GM12878 (cell line): ENCODE measurements at regions not wholly inside any gene's neighbourhood (a gene's known extent, or its start where the extent isn't known, plus 50 kb on each side); places are given as distances from the start of the nearest gene placed in this dataset.

Source experiments
- ATAC-seq: fragments of 200-7000 bp; cut with Tn5 transposase; 3 replicates; pipeline ENCODE4 v1.9.1; 2020; ENCODE audit warnings: mild to moderate bottlenecking, moderate library complexity
- BruUV-seq: library from RNA; stranded (reverse); fragments of 400-500 nt; replicated peaks from 2 replicates; lab custom pipeline; 2021; lab: Mats Ljungman, UMichigan
- CTCF ChIA-PET: fragments of 300-600 bp; sonication (Branson Sonifier 250); formaldehyde crosslinking; extraction: SDS; loops from one replicate; lab custom pipeline; 2021; ENCODE audit warnings: inconsistent platforms; lab: Yijun Ruan, JAX
- POLR2A ChIA-PET: fragments of 350-600 bp; formaldehyde crosslinking; extraction: SDS; loops from one replicate; lab custom pipeline; 2021; ENCODE audit warnings: inconsistent platforms; lab: Charles Lee
- RAD21 ChIA-PET: fragments of 300-600 bp; sonication (Branson Sonifier 250); formaldehyde crosslinking; loops from one replicate; lab custom pipeline; 2023; ENCODE audit warnings: antibody characterized with exemption; ENCODE audit not compliant: unreplicated experiment; lab: Charles Lee
- SMC1A ChIA-PET: fragments of 300-600 bp; sonication (Branson Sonifier 250); formaldehyde crosslinking; loops from one replicate; lab custom pipeline; 2023; ENCODE audit not compliant: unreplicated experiment, uncharacterized antibody; lab: Charles Lee
- DNase-seq: peaks from one replicate; pipeline ENCODE4 v3.0.0-alpha.2; 2011; ENCODE audit warnings: low read depth, low spot score
- FAIRE-seq: peaks from 3 replicates; lab custom pipeline; 2011; peaks lifted over from hg19 to GRCh38; lab: Jason Lieb, UNC
- H2AFZ ChIP-seq: 2 replicates; pipeline ENCODE4 v1.6.0; 2011; ENCODE audit warnings: low read depth, low read length, control low read depth; ENCODE audit not compliant: control insufficient read depth
- H3K27ac ChIP-seq: 2 replicates; pipeline ENCODE4 v1.5.1; 2011; ENCODE audit warnings: control low read depth; ENCODE audit not compliant: control insufficient read depth, insufficient read depth
- H3K27me3 ChIP-seq, 2 experiments: replicated peaks in 1 of 2; 2 replicates each; pipeline versions ENCODE4 v1.6.0 to v1.6.1; 2011; ENCODE audit warnings: low read length in 1 of 2; ENCODE audit not compliant: control insufficient read depth in 2 of 2, insufficient read depth in 2 of 2
- H3K36me3 ChIP-seq, 2 experiments: 2 replicates each; pipeline ENCODE4 v1.5.1; 2011; ENCODE audit warnings: low read length in 1 of 2; ENCODE audit not compliant: control insufficient read depth in 2 of 2, insufficient read depth in 2 of 2
- H3K4me1 ChIP-seq: 2 replicates; pipeline ENCODE4 v1.6.1; 2011; ENCODE audit warnings: mild to moderate bottlenecking, low read length, moderate library complexity, mixed read lengths; ENCODE audit not compliant: control insufficient read depth, insufficient read depth
- H3K4me2 ChIP-seq: 2 replicates; pipeline ENCODE4 v1.6.0; 2011; ENCODE audit warnings: control low read depth; ENCODE audit not compliant: control insufficient read depth, insufficient read depth
- H3K4me3 ChIP-seq: fragments of 200-600 bp; sonication (generic); 2 replicates; pipeline ENCODE4 v1.5.1; 2016
- H3K79me2 ChIP-seq: 2 replicates; pipeline ENCODE4 v1.6.0; 2011; ENCODE audit warnings: low read length; ENCODE audit not compliant: control insufficient read depth, insufficient read depth
- H3K9ac ChIP-seq: 2 replicates; pipeline ENCODE4 v1.8.0; 2011; ENCODE audit warnings: low read length, control low read depth, mixed read lengths; ENCODE audit not compliant: control insufficient read depth, insufficient read depth
- H3K9me3 ChIP-seq: replicated peaks from 3 replicates; pipeline ENCODE4 v1.5.1; 2011; ENCODE audit warnings: mild to moderate bottlenecking, low read length; ENCODE audit not compliant: control insufficient read depth, insufficient read depth
- H4K20me1 ChIP-seq: 2 replicates; pipeline ENCODE4 v1.6.0; 2011; ENCODE audit not compliant: control insufficient read depth, insufficient read depth
- CBX3 ChIP-seq: fragments of 200-600 bp; sonication (generic); IDR thresholded peaks from 2 replicates; pipeline ENCODE4 v1.6.1; 2016; ENCODE audit warnings: low read depth, borderline replicate concordance
- CREM ChIP-seq: IDR thresholded peaks from 2 replicates; pipeline ENCODE4 v1.6.1; 2014; ENCODE audit warnings: antibody characterized with exemption, low read depth
- E2F4 ChIP-seq: IDR thresholded peaks from 2 replicates; pipeline ENCODE4 v1.6.1; 2012; ENCODE audit warnings: low read depth, low read length, improper control_type of control experiment
- EP300 ChIP-seq, 2 experiments: fragments of 150-350 bp in 1 of 2; IDR thresholded peaks; 2 replicates each; pipeline ENCODE4 v1.6.1; 2011 to 2012; ENCODE audit warnings: low read depth in 2 of 2, low read length in 2 of 2, borderline replicate concordance in 1 of 2, improper control_type of control experiment in 1 of 2, inconsistent platforms in 1 of 2; ENCODE audit not compliant: control insufficient read depth in 1 of 2
- ESRRA ChIP-seq: IDR thresholded peaks from 2 replicates; pipeline ENCODE4 v1.6.1; 2012; ENCODE audit warnings: mild to moderate bottlenecking, low read length, improper control_type of control experiment
- FOXM1 ChIP-seq: IDR thresholded peaks from 2 replicates; pipeline ENCODE4 v1.6.1; 2012; ENCODE audit warnings: low read depth, mild to moderate bottlenecking, inconsistent platforms, low read length, moderate library complexity
- JUNB ChIP-seq: IDR thresholded peaks from 2 replicates; pipeline ENCODE4 v1.6.1; 2016; ENCODE audit warnings: antibody characterized with exemption, mild to moderate bottlenecking
- JUND ChIP-seq: IDR thresholded peaks from 2 replicates; pipeline ENCODE4 v1.6.1; 2012; ENCODE audit warnings: low read depth, mild to moderate bottlenecking, low read length, improper control_type of control experiment, moderate library complexity
- NFIC ChIP-seq: IDR thresholded peaks from 2 replicates; pipeline ENCODE4 v1.6.1; 2012; ENCODE audit warnings: low read depth, mild to moderate bottlenecking, inconsistent platforms, low read length, moderate library complexity
- POU2F2 ChIP-seq: IDR thresholded peaks from 3 replicates; pipeline ENCODE4 v1.6.1; 2011; ENCODE audit warnings: low read depth, mild to moderate bottlenecking, low read length, borderline replicate concordance
- RB1 ChIP-seq: fragments of 450-650 bp; formaldehyde crosslinking; IDR thresholded peaks from 2 replicates; pipeline ENCODE4 v1.6.1; 2017; ENCODE audit warnings: mild to moderate bottlenecking, borderline replicate concordance
- RFX5 ChIP-seq: IDR thresholded peaks from 2 replicates; pipeline ENCODE4 v1.6.1; 2011; ENCODE audit warnings: low read depth, low read length, improper control_type of control experiment
- SIN3A ChIP-seq: IDR thresholded peaks from 2 replicates; pipeline ENCODE4 v1.6.1; 2012; ENCODE audit warnings: low read depth, low read length, improper control_type of control experiment
- SIX5 ChIP-seq: IDR thresholded peaks from 2 replicates; pipeline ENCODE4 v1.6.1; 2011; ENCODE audit warnings: mild to moderate bottlenecking, low read depth, low read length, moderate library complexity; ENCODE audit not compliant: severe bottlenecking
- SUPT20H ChIP-seq: IDR thresholded peaks from 2 replicates; pipeline ENCODE4 v1.6.1; 2011; ENCODE audit warnings: low read depth, mild to moderate bottlenecking, low read length, moderate library complexity, borderline replicate concordance; ENCODE audit not compliant: control insufficient read depth
- TCF3 ChIP-seq: IDR thresholded peaks from 2 replicates; pipeline ENCODE4 v1.6.1; 2012; ENCODE audit warnings: low read depth, mild to moderate bottlenecking, low read length, borderline replicate concordance; ENCODE audit not compliant: insufficient read depth
- ZNF217 ChIP-seq: fragments of 450-650 bp; IDR thresholded peaks from 2 replicates; pipeline ENCODE4 v1.6.1; 2017; ENCODE audit warnings: antibody characterized with exemption, mild to moderate bottlenecking
- ZNF384 ChIP-seq: IDR thresholded peaks from 2 replicates; pipeline ENCODE4 v1.6.1; 2012; ENCODE audit warnings: low read depth, mild to moderate bottlenecking, low read length, improper control_type of control experiment, borderline replicate concordance
- WGBS: methylation state at CpG from one replicate; pipeline ENCODE4 v1.1.6; 2016; ENCODE audit warnings: low lambda C conversion rate; ENCODE audit not compliant: insufficient replicate concordance, insufficient coverage; ENCODE audit errors: missing lambda C conversion rate; 5-methylcytosine and 5-hydroxymethylcytosine counted together
- in situ Hi-C: fragments of 300-500 bp; cut with MboI; formaldehyde crosslinking; loops from 9 replicates; pipeline ENCODE4 v1.14.3; 2018; ENCODE audit warnings: mixed read lengths
- intact Hi-C: fragments of 100-400 bp; cut with micrococcal nuclease; formaldehyde crosslinking; loops from one replicate; pipeline ENCODE4 v1.14.2; 2022; ENCODE audit not compliant: unreplicated experiment
- TF ChIP-seq, protein P1 (sequence below): IDR thresholded peaks from 2 replicates; pipeline ENCODE4 v1.6.1; 2012; ENCODE audit warnings: improper control_type of control experiment, low read depth, low read length; ENCODE audit not compliant: insufficient replicate concordance

DNA sequence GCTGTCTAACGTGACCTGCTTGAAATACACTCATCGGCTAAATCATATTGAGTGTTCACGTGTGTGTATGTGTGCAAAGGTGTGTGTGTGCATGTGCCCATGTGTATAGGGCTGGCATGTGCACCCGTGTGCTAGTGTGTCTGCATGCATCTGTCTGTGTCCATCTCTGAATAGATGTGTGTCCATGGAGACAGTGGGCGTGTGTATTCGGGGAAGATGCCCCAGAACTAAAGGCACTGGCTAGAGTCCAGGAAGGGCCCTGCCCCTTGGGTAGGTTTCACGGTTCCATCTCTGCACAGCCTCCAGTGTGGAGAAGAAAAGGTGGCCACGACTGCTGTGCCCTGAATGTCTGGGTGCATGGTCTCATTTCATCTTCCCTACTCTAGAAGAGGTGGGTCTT lies 220.3 kb downstream of the MN1 start (continued):
- TF ChIP-seq RB1 (no peak), ZNF384 (no peak), ZNF217 (no peak), RFX5 (no peak), SUPT20H (no peak), CBX3 (no peak)
- TF ChIP-seq, protein P1, sequence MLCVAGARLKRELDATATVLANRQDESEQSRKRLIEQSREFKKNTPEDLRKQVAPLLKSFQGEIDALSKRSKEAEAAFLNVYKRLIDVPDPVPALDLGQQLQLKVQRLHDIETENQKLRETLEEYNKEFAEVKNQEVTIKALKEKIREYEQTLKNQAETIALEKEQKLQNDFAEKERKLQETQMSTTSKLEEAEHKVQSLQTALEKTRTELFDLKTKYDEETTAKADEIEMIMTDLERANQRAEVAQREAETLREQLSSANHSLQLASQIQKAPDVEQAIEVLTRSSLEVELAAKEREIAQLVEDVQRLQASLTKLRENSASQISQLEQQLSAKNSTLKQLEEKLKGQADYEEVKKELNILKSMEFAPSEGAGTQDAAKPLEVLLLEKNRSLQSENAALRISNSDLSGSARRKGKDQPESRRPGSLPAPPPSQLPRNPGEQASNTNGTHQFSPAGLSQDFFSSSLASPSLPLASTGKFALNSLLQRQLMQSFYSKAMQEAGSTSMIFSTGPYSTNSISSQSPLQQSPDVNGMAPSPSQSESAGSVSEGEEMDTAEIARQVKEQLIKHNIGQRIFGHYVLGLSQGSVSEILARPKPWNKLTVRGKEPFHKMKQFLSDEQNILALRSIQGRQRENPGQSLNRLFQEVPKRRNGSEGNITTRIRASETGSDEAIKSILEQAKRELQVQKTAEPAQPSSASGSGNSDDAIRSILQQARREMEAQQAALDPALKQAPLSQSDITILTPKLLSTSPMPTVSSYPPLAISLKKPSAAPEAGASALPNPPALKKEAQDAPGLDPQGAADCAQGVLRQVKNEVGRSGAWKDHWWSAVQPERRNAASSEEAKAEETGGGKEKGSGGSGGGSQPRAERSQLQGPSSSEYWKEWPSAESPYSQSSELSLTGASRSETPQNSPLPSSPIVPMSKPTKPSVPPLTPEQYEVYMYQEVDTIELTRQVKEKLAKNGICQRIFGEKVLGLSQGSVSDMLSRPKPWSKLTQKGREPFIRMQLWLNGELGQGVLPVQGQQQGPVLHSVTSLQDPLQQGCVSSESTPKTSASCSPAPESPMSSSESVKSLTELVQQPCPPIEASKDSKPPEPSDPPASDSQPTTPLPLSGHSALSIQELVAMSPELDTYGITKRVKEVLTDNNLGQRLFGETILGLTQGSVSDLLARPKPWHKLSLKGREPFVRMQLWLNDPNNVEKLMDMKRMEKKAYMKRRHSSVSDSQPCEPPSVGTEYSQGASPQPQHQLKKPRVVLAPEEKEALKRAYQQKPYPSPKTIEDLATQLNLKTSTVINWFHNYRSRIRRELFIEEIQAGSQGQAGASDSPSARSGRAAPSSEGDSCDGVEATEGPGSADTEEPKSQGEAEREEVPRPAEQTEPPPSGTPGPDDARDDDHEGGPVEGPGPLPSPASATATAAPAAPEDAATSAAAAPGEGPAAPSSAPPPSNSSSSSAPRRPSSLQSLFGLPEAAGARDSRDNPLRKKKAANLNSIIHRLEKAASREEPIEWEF, result no peak
- TF ChIP-seq, all 136 proteins: peak for 0

DNA sequence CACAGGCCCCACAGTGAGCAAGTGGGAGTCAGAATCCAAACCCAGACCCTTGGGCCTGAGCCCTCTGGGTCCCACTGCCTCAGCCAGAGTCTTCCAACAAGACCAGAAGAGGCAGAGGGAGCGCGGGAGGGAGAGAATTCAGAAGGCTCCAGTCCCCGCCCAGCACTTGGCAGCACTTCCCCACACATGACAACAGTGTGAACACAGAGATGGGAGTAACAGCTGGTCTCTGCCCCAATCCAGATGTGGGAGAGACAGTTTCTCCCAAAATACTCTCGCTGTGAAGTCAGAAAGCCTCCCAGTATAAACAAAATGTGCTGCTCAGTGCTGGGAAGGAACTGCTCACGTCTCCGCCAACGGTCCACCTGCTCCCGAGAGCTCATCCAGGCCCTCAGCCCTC lies 219.9 kb downstream of the MN1 start:
- H3K9ac ChIP-seq, result no peak overlapping the region
- peaks cover 0 to 6% of the 10 kb centered on the region in 2 experiments; a peak in 2 of 4 replicates for H3K27me3 ChIP-seq
- in situ Hi-C loops, result no loop called here
- ChIA-PET POLR2A (no interaction called here), RAD21 (no interaction called here), CTCF (no interaction called here), SMC1A (no interaction called here)
- H3K9me3 ChIP-seq, result no peaks in the 10 kb centered on the region
- no peak overlapping the region for H3K4me3 ChIP-seq
- no peaks in the 10 kb centered on the region for H4K20me1 ChIP-seq
- no peaks in the 10 kb centered on the region for H3K36me3 ChIP-seq
- no peak for ATAC-seq
- no peaks in the 10 kb centered on the region for H3K79me2 ChIP-seq
- no peaks in the 10 kb centered on the region for H3K4me1 ChIP-seq
- 56% methylated on average over 7 of the region's 8 CpGs for WGBS
- no peak for FAIRE-seq
- no TSS peak for BruUV-seq
- no peak for DNase-seq
- H2AFZ ChIP-seq, result no peak overlapping the region
- no peak overlapping the region for H3K27ac ChIP-seq
- intact Hi-C loops, result no loop called here
- H3K4me2 ChIP-seq, result no peak overlapping the region
- TF ChIP-seq NFIC (no peak), FOXM1 (no peak), ESRRA (no peak), POU2F2 (no peak), SIN3A (no peak), JUND (no peak), EP300 (IDR thresholded peaks at IDR 0.05; ENCODE audit: borderline replicate concordance in 1 of 2, control insufficient read depth in 1 of 2, low read depth in 2 of 2, low read length in 2 of 2) (no peak), SIX5 (no peak), E2F4 (no peak), TCF3 (no peak), JUNB (no peak), CREM (no peak)
